SK-MEL-5 (cell line): ENCODE measurements at regions not wholly inside any gene's neighbourhood (a gene's known extent, or its start where the extent isn't known, plus 50 kb on each side); places are given as distances from the start of the nearest gene placed in this dataset.
"Not testable (repeated sequence)": the region's sequence is repeated elsewhere in the genome, so short reads cannot be mapped to it uniquely, and the experiment has no call there.

Source experiments
- DNase-seq: peaks from one replicate; pipeline ENCODE4 v3.0.0-alpha.2; 2016; ENCODE audit warnings: low read depth, low spot score
- in situ Hi-C: cut with HindIII; loops from 2 replicates; pipeline ENCODE4 v1.10.0; 2016; ENCODE audit warnings: low sequenced_read_pairs, high pct_unique_total_duplicates, low pct_unique_long_range_greater_than_20kb

DNA sequence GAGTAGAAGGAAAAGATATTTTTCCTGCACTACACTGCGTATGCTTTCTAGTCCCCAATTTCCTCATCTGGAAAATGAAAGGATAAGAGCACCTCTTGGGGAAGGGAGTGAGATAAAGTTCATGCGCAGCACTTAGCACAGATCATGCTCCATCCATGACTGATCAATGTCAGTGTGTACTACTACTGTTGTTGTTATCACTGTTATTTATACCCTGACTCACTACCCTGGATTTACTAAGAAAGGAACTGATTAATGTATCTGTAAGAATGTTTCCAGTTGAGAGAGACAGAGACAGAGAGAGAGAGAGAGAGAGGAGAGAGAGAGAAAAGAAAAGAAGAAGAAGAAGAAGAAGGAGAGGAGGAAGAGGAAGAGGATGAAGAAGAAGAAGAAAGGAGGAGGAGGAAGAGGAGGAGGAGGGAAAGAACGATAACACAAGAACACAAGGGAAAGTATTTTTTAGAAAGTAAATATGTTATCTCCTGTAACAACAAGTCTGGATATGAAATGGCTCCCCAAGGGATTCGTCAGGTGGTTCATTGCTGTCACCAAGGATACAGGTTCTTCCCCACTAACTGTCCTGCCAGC, 212.2 kb upstream of the PROK2 start:
- no peak for DNase-seq
- in situ Hi-C loops: no loop called here

DNA sequence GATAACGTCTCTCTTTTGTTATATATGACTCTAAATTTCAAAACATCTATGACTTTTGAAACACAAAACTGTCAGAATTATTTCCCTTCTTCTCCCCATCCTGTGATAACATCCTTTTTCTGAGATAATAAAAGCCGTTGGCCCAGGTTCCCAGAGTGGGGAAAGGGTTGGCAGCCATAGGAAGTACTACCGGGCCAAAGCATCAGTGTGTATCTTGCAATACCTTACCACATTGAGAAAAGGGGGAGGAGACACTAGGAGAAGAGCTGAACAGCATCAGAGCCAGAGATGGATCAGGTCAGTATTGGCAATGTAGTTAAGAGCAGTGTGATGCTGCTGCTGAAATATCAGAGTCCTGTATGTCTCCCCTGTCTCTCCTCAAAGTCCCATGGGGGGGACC, 210.0 kb upstream of the PROK2 start:
- DNase-seq: no peak
- in situ Hi-C loops: no loop called here

DNA sequence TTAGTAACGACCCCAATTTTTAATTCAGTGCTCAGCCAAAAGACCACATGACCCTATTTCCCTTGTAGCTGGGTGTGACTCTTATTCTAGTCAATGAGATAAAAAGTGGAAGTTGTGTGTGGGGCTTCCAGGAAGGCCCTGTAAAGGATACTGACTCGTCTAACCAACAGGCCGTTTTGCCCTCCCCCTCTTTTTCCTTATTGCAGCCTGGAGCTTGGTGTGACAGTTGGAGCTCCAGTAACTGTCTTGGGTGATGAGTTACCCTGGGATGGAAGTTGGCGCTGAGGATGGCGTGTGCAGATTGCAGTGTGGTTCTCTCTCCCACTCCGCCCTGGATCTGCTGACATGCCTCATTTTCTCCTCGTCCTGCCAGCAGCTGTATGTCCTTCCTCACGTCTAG, 209.3 kb upstream of the PROK2 start:
- in situ Hi-C loops: no loop called here
- no peak for DNase-seq

DNA sequence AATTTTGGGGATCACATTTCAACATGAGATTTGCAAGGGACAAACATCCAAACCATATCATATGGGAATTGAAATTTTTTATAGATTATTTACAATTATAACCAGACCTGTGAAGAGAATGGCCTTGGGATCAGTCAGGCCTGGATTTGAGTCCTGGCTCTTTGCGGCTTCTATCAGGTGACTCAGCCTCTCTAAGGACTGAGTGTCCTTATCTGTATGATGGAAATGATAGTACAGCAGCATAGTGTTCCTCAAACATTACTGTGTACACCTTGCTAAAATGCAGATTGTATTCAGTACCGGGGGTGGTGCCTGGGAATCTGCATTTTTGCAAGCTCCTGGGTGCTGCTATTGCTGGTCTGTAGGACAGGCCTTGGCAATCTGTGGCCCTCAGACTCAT, 206.7 kb upstream of the PROK2 start:
- in situ Hi-C loops: no loop called here
- DNase-seq: no peak

DNA sequence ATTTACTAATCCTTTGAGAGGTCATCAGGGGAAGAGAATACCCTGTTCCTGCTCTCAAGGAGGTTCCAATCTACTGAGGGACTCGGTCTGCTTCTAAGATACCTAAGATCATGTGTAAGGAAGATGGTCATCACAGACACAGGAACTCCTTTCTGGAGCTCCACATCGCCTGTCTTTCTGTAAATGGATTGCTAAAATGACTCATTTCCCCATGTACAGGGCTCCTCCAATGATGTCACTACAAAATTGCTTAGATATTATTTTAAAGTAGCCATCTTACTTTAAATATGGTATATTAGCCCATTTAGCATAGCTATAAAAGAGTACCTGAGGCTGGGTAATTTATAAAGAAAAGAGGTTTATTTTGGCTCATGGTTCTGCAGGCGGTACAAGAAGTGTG, 206.1 kb upstream of the PROK2 start:
- no peak for DNase-seq
- in situ Hi-C loops: no loop called here

DNA sequence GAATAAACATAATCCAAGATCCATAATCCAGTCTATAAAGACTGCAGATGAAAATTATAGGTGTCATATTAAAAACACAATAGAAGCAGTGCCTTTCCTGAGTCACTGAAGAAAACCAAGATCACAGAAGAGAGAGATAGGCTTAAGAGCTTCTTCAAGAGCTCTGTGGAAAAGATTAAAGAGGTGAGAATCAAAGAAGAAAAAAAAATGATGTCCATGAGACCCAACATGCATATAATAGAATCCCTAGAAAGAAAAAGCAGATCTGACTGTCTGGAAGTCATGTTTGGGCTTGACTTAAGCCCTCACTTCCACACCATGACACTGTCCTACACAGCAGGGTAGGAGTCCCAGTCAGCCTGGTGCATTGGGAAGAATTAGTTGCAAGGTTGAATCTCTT, 205.6 kb upstream of the PROK2 start:
- DNase-seq: no peak
- in situ Hi-C loops: no loop called here

DNA sequence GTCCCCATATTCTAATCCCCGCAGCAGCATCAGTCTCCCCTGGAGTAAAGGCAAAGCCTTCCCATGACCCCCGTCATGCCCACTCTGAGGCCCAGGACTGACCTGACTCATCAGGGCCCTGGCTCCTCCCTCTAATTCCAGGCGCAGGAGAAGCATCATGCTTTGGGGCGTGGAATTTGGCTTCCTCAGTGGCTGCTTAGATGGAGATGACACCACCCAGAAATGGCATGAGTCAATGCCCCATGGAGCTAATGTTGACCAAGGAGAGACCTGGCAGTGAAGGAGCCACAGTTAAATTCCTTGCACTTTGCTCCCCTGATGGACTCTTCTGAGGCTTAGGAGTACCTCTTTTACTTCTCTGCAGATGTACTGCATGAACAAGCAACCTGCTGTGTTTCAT, 204.2 kb upstream of the PROK2 start:
- in situ Hi-C loops: no loop called here

DNA sequence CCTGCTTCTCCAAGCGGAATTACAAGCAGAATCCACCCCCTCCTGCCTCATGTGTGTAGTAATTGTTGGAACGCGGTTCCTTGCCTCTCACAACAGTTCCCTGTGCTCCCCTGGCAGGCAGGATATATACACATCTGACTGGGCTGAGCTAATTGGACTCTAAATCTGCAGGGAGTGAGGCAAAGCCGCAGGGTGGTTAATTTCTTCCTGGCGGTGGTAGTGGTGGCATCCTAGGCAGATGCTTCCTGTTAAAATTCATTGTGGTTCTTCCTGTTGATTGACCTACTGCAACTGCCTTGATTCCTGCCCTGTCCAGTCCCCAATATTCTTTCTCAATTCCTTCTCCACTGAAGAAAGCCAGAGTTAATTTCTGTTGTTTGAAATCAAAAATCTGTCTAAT, 202.9 kb upstream of the PROK2 start:
- in situ Hi-C loops: no loop called here
- no peak for DNase-seq

More for the DNA sequence above, 204.2 kb upstream of the PROK2 start:
- DNase-seq: no peak

DNA sequence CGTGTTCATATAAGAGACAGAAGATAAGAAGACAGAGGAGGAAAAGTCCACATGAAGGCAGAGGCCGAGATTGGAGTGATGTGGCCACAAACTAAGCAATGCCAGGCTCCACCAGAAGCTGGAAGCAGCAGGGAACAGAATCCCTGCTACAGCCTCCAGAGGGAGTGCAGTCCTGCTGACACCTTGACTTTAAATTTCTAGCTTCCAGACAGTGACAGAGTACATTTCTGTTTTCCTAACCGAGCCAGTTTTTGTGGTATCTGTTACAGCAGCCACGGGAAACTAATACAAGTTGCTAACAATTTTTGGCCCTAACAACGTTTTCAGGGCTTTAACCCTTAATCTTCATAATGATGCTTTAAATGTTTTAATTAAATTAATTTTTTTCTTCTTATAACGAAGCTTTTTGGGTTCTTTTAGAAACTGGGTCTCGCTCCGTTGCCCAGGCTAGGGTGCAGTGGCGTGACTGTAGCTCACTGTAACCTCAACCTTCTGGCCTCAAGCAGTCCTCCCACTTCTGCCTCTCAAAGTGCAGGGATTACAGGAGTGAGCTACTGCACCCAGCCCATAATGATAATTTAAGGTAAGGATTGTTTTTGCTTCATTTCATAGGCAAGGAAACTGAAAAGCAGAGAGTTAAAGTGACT, 202.3 kb upstream of the PROK2 start:
- peak; percentile 46 for DNase-seq
- in situ Hi-C loops: no loop called here

DNA sequence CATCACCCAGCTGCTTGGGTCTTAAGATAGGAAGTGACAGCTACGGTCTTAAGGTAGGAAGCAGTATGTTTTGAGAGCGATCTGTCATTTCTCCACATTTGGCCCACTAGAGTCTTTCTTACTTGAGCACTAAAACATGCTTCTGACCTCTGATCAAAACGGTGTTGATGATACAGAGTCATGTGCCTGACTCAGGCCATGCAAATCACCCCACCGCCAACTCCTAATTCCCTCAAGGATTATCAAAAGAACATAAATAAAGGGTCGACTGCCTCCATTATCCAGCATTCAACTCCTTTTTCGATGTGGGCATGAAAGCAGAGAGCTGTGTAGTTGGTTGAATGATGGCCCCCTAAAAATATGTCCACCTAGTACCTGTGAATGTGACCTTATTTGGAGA, 201.7 kb upstream of the PROK2 start:
- DNase-seq: no peak
- in situ Hi-C loops: no loop called here

DNA sequence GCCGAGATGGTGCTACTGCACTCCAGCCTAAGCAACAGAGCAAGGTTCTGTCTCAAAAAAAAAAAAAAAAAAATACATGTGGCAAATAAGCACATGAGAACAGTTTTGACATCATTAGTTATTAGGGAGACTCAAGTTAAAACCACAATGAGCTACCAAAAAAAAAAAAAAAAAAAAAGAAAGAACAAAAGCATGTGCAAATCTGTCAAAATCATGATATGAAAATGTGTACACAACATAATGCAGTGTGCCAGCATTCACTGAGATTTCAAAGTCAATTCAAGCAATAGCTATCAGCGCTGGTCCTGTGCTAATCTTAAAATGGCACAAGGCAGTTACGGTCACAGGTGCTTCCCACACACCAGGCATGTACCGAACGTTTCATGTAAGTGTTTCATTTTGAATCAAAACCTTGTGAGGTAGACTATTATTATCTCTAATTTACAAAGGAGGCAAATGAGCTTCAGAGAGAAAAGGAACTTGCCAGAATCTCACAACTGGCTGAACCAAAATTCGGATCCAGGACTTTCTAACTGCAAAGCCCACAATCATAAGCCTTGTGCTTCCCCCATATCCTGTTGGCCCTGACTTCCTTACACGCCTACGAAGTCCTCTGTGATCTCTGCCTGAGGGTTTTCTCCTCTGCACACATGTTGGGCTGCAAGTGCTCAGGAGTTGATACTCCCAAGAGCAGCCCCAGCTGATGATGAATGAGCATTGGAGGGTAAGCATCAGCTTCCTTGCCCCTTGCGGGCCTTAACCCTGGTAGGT, 200.1 kb upstream of the PROK2 start:
- in situ Hi-C loops: no loop called here
- DNase-seq: no peak

DNA sequence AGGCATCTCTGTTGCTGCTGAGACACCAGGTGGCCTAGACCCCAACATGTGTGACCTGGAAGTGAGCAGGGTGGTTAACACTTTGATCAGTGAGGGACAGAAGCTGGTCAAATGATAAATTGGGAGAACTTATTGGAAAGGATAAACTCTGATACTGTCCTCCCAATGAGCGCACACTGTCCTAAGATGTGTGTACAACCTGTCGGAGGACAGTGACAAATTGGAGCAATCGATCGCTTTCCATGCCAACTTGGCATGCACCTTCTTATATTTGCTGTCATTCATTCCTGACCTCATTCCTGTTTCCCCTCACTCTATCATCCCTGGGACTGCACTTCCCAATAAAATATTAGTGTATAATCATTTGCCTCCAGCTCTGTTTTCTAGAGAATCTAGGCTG, 198.7 kb upstream of the PROK2 start:
- in situ Hi-C loops: no loop called here
- no peak for DNase-seq

DNA sequence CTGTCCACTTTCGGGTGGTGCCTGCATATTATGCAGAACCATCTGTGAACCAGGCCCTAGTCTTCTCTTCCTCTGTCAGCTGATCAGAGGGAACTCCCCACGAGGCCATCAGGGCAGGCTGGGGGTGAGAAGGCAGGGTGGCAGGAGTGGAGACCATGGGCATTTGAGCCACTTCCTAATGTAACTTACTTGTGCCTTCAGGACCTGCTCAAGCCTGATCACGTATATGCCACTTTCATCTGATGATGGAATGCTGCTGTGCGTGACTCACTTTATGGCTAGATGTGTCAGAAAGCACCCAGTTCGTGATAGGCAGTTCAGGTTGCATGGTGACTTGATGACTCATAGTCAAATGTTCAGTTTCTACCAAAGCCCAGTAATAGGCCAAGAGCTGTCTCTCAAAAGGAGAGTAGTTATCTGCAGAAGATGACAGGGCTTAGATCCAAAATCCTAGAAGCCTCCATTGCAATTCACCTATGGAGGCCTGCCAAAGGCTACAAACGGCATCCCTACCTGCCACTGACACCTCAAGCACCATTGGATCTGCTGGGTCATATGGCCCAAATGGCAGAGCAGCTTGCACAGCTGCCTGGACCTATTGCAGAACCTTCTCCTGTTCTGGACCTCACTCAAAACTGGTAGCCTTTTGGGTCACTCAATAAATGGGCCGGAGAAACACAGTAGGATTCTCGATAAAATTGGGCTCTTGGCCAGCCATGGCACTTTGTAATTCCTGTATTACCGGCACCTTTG, 197.7 kb upstream of the PROK2 start:
- peak; percentile 24 for DNase-seq
- in situ Hi-C loops: not testable (repeated sequence)

DNA sequence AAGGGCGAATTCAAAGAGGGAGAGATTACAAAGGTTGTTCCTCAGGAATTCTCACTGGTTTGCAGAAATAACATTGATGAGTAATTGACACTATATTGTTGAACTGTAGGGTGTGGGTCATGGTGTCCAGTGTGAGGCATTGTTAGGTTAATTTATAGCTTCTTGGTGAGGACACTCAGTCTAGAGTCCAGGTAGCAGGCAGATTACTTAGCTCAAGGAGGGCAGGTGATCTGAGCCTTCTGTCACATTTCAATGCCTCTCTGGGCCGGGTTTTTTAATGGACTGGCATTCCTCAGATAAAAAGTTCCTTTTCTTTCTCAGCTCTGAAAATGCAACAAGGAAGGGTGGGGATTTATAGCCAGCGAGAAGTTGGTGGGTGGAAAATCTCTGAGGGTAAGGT, 194.2 kb upstream of the PROK2 start:
- in situ Hi-C loops: no loop called here
- no peak for DNase-seq

DNA sequence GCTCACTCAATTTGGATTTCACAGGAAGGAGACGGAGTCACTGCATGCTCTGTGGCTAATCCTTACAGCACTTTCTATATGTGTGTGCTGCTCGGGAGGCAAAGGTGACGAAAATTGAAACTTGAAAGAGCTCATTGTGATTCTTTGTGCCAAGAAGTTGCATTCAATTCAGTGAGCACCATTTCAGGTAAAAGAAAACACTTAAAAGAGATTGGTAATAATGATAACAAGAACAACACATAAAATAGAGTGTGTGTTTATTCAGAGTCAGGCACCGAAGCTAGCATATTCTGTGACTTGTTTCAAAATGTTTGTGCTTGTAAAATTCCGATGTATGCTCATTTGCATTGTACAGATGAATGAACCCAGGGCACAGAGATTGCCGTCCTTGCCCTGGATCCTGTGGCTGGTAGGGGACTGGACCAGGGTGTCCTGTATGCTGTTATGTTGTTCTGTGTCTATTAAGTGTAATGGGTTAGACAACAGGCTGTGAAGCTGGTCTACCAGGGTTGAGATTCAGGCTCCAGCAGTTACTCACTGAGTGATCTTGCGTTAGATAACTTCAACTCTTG, 193.3 kb upstream of the PROK2 start:
- no peak for DNase-seq
- in situ Hi-C loops: no loop called here

DNA sequence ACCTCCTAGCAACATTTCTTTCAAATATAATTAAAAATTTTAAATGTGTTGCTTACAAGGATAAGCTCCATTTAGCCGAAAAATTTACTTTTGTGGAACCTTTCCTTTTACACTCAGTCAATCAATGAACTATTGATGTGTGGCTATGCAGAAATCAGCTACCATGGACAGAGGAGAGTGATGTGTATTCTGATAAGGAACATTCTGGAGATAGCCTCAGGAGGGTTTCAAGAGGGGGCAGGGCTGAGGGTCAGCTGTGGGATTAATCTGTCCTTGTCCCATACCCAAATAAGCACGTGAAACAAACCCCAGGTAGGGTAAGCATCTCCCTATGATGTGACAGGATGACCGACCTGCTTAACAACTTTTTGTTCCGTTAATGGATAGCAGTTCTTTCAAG, 192.6 kb upstream of the PROK2 start:
- no peak for DNase-seq
- in situ Hi-C loops: no loop called here

DNA sequence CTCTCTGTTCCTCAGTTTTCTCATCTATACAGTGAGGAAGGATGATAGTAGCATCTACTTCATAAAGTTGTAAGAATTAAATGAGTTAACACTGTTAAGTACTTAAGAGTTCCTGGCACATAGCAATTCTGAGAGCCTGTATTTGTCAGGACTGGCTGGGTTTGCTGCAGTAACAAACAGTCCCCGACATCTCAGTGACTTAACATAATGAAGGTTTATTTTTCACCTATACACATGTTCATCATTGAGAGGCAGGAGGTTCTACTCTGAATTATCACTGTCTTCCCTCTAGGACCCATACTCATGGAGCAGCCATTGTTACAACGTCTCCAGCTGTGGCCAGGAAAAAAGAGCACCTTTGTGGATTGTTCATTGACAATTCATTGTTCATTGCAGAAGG, 190.6 kb upstream of the PROK2 start:
- in situ Hi-C loops: no loop called here
- DNase-seq: no peak

DNA sequence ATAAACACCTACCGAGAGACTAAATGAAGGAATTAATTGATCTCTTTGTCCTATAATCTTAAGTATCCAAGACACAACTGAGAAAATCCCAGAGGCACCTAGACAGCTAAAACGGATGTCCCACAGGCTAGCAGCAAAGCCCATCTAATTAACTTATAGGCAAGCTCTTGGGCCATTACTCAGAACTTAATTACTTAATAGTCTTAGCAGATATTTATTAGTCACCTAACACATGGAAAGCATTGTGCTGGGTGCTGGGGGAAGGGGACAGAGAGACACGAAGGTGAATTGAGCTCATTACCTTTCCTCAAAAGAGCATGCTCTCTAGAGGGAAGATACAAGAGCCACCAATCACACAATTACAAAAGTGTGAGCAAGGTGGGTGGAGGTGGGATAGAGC, 189.8 kb upstream of the PROK2 start:
- in situ Hi-C loops: no loop called here

More for the DNA sequence above, 189.8 kb upstream of the PROK2 start:
- DNase-seq: no peak
